HG03135 (cell line): ENCODE measurements at regions not wholly inside any gene's neighbourhood (a gene's known extent, or its start where the extent isn't known, plus 50 kb on each side); places are given as distances from the start of the nearest gene placed in this dataset.
"Not testable (repeated sequence)": the region's sequence is repeated elsewhere in the genome, so short reads cannot be mapped to it uniquely, and the experiment has no call there.

ENCODE experiments used
- ATAC-seq: cut with Tn5 transposase; IDR thresholded peaks from one replicate; pipeline ENCODE4 v1.9.1; 2021; ENCODE audit warnings: mild to moderate bottlenecking, moderate library complexity; ENCODE audit not compliant: unreplicated experiment

DNA sequence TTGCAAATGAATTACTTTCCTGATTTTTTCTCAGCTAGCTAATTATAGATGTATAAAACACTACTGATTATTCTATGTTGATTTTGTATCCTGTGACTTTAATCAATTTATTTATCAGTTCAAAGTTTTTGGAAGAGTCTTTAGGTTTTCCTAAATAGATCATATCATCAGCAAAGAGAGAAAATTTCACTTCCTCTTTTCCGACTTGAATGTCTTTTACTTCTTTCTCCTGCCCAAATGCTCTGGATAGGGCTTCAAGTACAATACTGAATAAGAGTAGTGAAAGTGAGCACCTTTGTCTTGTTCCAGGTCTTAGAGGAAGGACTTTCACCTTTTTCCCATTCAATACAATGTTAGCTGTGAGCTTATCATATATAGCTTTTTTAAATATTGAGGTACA is 417.9 kb downstream of the PDGFC start:
- ATAC-seq, result no peak

DNA sequence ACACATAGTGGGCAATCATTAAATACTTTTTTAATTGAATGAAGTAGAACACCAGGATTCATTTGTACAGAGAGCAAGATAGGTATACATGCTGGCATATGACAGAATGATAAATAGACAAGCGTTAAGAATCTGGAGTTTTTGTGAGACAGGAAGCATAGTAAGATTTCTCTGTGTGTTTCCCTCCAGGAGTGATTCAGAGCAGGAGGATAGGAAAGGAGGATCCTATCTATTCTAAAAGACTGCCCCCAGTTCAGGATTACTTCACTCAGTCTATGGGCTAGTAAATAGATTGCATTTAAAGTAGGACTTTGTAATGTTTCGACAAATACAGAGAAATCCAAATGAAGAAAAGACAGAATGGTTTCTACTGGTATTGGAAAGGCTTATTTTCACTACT is 423.7 kb downstream of the PDGFC start:
- ATAC-seq, result no peak

DNA sequence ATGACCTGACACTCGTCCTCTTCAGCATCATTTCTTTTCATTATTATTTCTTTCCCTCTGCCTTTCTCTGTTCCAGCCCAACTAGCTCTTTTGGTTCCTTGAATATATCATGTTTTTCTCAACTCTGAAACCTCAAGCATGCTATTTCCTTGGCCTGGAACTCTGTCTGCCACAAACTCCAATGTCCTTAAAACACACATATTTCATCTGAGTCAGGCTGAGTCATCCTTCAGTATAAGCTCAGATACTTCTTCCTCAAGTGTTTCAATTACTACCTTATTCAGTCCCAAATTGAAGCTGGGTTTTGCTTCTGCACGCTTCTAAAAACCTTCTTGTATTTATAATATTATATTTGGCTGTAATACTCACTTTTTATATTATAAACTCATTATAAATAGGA is 424.2 kb downstream of the PDGFC start:
- ATAC-seq, result no peak

DNA sequence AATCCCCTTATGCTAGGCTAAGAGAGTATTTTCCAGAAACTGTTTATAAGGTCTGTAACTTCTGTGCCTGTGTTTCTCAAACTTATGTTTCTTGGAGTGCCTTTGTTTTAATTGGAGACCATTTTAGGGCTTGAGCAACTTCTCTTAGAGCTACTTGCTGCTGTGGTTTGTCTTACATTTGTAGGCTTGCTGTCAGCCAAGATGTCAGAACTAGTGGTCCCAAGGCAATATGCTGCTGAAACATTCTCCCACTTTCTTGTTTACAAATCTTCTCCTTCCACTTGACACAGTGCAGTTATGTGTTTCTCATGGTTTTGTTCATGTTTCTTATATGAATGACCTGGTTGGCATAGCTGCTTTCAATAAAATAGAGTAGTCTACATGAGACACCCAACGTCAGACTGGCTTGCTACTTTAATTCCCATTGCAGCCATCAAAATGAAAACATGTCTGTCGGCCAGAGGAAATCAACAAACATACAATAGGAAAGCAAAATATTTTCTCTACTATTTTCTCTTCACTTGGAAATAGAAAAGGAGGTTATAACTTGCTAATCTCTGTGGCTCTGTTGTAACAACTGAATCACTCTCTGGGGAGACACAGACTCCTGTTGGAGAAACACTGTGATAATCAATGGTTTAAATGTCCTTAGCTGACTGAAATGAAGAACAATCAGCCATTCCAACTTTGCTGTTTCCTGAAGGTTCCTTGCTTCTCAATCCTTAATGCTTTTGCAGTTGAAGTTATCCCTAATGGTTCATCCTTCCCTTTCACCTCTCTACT is 426.4 kb downstream of the PDGFC start:
- no peak for ATAC-seq

DNA sequence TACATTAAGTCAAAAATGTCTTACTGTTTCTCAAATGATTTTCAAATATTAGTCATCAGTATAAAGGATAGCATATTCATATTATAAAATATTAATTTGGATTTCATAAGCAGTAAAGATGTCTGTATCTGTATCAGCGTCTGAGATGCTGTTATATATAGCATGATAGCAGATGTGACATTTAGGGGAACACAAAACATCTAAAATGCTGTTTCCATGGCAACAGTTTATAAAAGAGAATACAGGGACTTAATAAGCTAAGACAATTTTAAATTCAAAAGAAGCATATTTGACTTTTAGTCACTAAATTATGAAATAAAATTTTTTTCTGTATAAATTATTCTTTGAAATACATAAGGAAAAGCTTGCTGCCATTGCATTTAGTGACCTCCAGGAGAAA is 432.2 kb downstream of the PDGFC start:
- no peak for ATAC-seq

DNA sequence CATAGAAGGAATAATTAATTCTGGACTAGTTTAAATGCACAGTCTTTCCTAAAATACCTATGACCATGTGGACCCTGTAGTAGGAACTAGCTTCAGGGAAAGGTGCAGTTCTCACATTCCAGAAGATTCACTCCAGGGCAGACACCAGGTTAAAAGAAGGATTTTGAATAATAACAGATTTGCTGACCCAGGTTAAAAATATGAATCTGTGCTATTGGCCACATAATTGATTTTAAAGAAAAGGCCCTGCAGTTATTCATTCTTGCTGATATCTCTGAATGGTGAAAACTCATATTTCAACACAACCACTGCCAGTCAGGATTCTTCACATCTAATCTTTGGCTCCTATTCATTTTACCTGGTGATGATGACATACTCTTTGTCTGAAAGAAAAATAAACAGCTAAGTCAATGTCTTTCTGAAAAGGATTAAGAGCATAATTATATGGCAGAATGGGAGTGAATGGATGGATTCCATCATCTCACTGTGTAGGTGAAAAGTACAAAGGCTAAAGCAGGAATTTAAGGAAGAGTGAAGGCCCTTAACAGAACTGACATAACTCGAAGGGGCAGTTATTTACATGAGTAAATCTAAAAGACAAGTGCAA is 432.8 kb downstream of the PDGFC start:
- no peak for ATAC-seq

DNA sequence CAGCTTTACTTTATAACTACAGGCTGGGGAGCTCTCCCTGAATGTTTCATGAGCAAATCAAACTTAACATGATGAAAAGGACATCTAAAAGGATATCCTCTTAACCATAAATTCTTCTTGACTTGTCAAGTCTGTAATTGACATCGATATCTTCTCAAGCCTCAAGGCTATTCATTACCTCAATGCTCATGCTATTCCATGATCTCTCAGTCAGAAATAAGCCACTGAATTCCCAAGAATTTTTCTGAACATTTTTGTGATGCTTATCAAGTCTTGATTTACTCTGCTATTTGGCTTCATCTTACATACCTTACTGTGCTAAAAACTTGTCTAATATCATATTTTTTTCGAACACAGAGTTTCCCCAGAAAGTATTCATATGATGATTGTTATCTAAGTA is 433.4 kb downstream of the PDGFC start:
- ATAC-seq, result no peak

DNA sequence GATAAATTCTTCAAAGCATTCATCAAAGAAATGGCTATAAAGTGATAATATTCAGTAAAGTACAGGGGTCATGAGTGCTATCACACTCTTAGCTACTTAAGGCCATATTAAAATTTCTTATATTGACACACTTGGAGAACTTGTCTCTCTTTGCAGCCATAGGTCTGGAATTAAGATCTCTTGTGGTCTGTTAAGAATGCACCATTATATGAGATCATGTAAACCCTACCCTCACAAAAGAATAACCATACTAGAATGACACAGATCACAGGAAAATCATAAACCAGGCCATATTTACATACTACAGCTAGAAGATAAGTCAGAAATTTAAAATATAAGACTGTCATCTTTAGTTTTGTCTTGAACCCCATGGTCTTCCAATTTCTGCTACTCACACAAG is 434.3 kb downstream of the PDGFC start:
- ATAC-seq, result no peak

DNA sequence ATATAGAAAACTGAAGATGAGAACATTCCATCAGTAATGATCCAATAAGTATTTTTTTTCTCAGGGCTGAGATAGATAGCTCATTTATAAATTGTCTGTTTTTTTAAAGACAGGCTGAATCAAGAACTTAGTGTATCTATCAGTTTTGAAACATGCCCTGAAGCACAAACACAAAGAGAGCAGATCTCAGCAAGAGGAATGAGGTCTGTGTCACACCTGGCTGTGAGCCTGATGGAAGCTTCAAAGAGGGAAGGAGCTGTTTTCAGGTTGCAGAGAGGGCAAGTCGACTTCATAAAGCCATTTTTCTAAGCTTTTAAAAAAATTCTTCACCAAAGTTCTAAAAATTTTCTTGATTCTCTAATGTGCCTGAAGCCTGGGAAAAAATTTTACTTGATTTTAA is 434.9 kb downstream of the PDGFC start:
- no peak for ATAC-seq

DNA sequence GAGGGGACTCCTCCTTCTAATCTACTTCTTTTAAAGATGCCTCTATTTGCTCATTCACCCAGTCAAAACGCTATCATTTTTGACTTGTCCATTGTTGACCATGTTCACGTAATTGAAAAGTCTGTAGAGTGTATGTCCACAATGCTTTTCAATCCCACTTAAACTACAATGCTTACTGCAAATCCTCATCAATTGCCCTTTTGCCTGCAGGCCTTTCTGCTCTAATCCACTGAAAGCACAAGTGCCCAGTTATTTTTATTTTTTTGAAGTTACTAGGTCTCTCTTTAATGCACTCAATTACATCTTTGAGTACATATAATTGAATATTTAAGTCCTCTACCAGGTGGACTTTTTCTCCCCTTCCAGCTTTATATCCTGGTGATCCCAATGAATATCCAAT is 437.4 kb downstream of the PDGFC start:
- ATAC-seq, result no peak

DNA sequence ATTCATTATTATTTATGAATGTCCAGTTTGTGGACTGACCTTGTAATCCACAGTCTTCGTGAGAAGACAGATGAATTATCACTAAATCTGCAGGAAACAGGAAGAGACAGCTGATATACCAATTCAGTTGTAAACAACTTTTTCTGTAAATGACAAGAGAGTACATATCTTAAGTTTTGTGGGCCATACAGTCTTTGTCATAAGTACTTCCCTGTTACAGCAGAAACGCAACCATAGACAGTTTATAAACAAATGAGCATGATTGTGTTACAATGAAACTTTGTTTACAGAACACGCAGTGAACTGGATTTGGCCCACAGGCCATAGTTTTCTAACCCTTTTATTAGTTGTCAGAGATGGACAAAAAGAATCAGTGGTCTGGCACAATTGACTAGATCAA is 443.4 kb downstream of the PDGFC start:
- no peak for ATAC-seq

DNA sequence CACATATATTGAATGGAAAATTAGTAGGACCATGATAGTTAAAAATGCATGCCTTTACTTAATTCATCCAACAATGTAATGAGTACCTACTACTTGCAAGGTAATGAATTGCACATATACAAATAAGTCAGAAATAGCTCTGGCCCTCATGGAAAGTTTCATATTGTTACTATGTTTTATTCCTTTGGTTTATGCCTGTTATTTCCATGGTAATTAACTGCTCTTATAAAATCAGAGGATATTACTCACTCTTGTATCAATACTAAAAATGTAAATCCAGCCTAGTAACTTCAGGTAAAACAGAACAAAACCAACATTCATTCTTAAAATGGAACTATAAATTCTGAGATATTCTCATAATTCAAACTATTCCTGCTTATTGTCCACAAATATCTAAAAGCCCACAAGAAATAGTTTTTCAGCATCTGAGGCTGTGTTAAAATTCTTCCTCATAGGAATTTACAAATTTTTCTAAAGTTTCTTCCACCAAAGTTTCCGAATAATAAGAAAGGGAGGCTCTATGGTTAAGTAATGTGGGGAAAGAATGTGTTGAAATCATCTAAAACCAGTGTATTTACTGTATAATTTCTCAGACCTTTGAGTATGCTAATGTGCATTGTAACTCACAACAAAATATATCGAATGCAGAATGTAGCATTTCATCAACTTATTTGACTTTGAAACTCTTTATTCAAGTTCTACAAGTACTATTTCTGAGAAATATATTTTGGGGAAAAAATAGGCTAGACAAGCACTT is 444.2 kb downstream of the PDGFC start:
- no peak for ATAC-seq

DNA sequence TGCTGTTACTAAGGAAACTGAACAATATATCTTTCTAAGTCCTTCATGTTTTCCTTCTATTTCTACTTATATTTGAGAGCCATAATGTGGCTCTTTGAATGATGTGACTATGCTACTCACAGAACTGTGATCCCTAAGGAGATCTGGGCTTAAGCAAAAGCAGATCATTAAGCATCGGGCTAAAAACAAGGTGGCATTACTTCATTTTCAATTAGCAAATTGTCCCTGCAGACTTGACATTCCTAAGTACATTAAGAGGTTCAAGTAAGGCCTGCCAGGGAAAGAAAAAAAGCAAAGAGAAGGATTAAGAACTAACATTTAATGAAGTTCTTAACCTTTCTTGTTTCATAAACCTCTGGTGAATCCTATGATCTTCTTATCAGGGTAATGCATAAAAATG is 447.6 kb downstream of the PDGFC start:
- ATAC-seq, result no peak

DNA sequence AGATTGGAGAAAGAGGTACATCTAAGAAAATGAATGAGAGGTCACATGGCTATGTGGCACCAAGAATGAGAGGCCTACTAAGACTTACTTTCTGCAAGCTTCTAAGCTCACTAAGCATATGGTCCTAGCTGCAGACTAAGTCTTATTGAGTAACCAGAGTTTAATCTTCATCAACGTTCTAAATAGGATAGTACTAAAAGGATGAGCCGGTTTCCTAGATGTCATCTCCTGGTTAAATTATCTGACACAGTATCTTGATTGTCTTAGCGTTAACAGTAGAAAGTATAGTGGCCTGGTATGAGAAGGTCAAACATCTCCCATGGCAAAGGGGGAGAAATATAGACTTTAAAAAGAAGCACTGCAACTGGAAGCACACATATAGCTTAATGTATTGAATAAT is 448.1 kb downstream of the PDGFC start:
- no peak for ATAC-seq

DNA sequence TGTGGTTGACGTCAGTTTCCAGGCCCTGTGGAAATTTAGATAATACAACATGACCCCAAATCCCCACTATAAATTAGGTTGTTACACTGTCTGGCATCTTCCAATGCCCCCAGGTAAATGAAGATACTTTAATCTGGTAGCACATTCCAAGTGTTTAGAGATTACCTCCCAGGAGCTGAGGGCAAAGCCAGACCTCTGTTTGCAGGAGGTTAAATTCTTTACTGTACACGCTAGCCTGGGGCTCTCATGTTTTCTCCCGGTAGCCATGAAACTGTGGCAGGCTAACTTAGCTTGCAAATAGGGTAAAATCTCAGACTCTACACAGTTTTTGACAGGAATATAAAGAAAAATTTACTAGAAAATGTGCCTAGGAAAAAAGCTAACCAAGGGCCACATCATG is 450.0 kb downstream of the PDGFC start:
- ATAC-seq, result no peak

DNA sequence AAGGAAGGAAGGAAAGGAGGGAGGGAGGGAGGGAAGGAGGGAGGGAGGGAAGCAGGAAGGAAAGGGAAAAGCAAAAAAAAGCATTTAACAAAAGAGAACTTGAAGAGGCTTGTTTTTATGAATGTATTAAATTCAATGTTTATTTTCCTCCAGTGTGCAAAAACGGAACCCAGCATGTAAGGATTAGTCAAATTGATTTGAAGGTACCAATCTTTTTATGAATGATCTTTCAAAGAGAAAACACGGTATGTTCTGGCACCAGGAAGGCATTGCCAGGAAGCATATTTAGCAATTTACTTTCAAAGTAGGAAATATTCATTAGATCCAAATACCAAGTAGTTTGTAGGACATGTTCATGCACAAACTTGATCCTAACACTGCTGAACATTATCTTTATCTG is 453.6 kb downstream of the PDGFC start:
- no peak for ATAC-seq

DNA sequence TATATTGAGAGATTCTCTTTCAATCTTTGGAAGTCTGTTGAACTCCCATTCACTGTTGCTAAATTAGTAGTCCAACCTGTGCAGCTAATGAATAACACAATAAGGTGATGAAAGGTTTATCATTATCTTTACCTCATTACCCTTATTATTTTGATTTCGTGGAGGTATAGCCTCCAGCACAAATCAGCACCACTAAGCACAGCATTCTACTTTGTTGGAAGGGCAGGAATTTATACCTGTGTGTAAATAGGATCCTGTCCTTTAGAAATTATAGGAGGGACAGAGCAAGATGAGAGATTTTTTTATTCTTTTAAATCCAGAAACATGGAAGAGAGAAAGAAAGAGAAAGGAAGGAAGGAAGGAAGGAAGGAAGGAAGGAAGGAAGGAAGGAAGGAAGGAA is 454.1 kb downstream of the PDGFC start:
- no peak for ATAC-seq

DNA sequence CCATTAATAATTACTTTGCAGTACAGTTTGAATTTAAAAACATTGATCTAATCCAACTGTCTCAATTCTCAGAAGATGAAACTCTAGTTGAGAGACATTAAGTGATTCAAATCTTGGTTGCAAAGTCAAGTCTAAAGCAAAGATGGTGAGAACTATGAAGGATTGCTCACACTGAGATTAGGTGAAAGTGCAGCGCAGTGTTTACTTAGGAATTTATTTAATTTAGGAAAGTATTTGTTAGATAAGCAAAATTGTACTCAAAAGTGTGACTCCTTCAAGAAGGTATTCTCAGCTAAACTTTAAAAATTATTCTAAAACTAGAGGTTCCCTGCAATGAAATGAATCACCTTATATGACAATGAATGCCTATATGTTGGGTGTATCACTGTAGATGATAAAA is 454.9 kb downstream of the PDGFC start:
- no peak for ATAC-seq

DNA sequence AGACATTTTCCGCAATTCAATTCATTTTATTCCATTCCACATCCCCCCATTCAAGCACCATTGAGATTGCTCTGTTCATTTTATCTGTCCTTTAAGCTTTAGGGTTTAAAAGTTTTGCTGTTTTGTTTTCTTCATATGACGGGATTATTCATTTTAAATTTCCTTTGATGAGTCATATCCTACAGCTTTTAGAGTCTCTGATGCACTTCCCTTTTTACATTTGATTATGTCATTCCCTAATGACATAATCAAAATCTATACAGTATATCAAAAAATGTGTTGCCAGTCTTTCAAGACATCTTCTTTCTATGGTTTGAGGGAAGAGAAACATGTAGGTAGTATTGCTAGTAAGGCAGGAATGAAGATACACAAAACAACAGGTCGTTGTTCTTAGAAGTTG is 456.3 kb downstream of the PDGFC start:
- ATAC-seq, result no peak

DNA sequence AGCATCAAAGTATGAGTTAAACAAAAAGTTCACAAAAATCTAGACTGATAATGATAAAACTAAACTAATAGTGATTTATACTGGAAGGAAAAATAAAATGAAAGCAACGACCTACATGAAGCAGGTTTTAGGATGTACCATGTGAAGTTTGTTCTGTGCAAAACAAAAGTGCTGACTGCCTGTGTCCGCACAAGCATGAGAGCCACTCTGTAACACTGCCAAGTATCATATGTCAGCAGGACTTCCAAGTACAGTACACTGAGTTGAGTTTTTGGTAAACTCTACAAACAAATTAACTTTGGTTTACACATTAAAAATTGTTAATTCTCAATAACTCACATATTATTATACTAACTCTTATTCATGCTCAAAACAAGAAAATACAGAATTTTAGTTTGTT is 459.0 kb downstream of the PDGFC start:
- ATAC-seq, result no peak

DNA sequence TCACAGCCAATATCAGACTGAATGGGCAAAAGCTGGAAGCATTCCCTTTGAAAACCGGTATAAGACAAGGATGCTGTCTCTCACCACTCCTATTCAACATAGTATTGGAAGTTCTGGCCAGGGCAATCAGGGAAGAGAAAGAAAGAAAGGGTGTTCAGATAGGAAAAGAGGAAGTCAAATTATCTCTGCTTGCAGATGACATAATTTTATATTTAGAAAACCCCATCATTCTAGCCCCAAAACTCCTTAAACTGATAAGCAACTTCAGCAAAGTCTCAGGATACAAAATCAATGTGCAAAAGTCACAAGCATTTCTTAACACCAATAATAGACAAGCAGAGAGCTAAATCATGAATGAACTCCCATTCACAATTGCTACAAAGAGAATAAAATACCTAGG is 461.7 kb downstream of the PDGFC start:
- ATAC-seq, result not testable (repeated sequence)

DNA sequence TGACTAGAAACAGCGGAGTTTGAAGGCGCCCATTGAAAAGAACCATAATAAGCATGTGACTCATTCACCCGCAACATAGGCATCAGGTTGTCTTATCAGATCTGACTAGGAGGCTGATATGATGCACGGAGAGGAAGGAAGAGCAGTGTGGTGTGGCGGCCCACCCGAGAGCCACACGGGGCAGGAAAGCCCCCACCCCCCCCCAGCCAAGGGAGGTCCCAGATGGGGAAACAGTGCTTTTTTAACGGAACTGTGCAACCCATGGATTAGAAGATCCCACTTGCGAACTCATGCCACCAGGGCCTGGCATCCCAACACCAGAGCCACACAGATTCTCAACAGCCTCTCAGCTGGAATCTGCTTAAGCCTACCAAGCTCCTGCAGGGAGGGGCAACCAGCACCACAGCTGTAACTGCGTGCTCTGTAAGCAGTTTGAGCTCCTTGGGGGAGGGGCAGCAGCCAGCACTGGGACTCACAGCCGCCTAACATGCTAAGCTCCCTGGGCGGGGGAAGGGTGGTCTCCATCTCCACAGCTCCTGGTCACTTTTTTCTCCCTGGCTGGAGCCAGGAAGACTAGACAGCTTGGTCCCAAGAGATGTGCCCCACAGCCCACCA is 466.2 kb downstream of the PDGFC start:
- no peak for ATAC-seq
